ENCODE measurements at regions not wholly inside any gene's neighbourhood (a gene's known extent, or its start where the extent isn't known, plus 50 kb on each side); places are given as distances from the start of the nearest gene placed in this dataset.

GRCh38 chr6:4693173-4693970 lies 82.8 kb upstream of the CDYL start:
- ATAC-seq (replicated peaks; ENCODE audit: extremely low read depth, poor library complexity, severe bottlenecking) = no peak
- Mint-ChIP-seq H3K27ac (ENCODE audit: low read depth) (no peak overlapping the region), H3K4me3 (no peak overlapping the region), H3K27me3 (peaks cover 34% of the 10 kb centered on the region), H3K9me3 (no peaks in the 10 kb centered on the region), H3K36me3 (ENCODE audit: insufficient read depth) (no peaks in the 10 kb centered on the region), H3K4me1 (no peaks in the 10 kb centered on the region)
- no peak for DNase-seq (ENCODE audit: low spot score in 2 of 2)

DNA sequence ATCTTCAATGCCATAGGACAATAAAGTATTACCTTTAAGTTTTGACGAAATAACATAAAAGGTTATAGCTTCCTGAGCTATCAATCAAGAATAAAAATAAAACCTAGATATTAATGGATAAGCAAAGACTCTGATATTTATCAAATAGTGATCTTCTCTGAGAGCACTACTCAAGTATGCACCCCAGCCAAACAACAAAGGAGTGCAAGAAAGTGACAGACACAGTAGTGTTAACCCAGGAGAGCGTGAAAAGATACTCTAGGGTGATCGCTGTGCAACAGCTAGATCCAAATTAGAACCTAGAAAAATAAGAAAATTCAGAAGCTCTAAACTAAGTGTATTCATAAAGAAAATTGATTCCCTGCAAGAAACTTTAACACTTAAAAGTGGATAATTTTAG lies 83.5 kb upstream of the CDYL start:
- H3K9me3 Mint-ChIP-seq = no peaks in the 10 kb centered on the region
- H3K4me1 Mint-ChIP-seq = no peaks in the 10 kb centered on the region
- H3K36me3 Mint-ChIP-seq (ENCODE audit: insufficient read depth) = no peaks in the 10 kb centered on the region
- H3K27me3 Mint-ChIP-seq = peaks cover 41% of the 10 kb centered on the region
- ATAC-seq (replicated peaks; ENCODE audit: extremely low read depth, poor library complexity, severe bottlenecking) (no peak), DNase-seq (ENCODE audit: low spot score in 2 of 2) (no peak)
- no peak overlapping the region for H3K4me3 Mint-ChIP-seq
- no peak overlapping the region for H3K27ac Mint-ChIP-seq (ENCODE audit: low read depth)

DNA sequence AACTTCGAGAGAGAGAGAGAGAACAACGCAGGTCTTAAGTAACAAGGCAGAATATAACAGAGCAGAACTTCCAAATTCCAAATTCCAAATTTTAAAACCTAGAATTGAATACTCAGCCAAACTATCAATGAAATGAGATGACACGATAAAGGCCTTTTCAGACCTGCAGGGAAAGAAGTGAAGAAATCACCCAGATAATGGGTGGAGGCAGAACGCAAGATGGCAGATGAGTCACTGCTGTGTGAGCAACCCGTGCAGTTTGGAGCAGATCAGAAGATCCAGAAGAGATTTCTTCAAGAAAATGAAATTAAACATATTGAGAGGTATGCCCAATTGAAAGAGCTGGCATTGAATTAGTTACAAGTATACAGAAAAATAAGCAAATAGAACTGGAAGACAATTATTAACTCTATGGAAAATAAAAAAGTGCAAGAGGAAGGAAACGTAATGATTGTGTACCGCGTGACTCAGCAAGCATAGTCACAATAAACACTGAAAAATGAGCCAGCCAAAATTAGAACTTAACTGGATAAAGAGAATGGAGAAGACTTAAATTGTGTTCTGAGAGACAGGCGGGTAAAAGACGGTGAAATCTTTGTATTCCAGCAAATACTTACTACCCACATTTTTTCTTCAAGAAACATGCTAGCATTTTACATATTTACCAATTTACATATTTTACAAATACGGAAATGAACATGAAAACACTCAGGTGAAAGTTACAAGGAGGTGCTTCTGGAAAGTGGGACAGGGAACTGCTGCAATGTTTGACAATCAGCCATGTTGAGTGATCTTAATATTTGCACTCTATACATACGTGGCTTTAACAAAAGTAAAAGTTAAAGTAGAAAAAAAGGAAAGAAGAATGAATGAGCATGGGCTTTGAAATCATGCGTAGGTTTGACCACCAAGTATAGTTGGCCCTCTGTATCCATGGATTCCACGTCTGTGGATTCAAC lies 87.9 kb upstream of the CDYL start:
- ATAC-seq (replicated peaks; ENCODE audit: extremely low read depth, poor library complexity, severe bottlenecking) (no peak), DNase-seq (ENCODE audit: low spot score in 2 of 2) (no peak)
- no peaks in the 10 kb centered on the region for H3K36me3 Mint-ChIP-seq (ENCODE audit: insufficient read depth)
- no peak overlapping the region for H3K27ac Mint-ChIP-seq (ENCODE audit: low read depth)
- peaks cover 36% of the 10 kb centered on the region for H3K27me3 Mint-ChIP-seq
- H3K9me3 Mint-ChIP-seq = no peaks in the 10 kb centered on the region
- no peaks in the 10 kb centered on the region for H3K4me1 Mint-ChIP-seq
- H3K4me3 Mint-ChIP-seq = no peak overlapping the region

DNA sequence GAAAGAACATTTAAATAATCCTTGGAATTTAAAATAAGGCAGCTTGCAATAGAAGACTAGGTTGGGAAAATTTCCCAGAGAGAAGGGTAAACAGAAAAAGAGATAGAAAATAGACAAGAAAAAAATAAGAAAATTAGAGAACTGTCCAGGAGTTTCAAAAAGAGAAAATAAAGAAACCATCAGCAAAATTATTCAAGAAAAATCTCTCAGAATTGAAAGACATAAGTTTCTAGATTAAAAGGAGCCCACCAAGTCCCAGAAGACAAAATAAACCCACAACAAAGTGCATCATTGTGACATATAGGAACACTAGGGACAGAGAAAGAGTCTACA lies 88.6 kb upstream of the CDYL start:
- Mint-ChIP-seq H3K9me3 (no peaks in the 10 kb centered on the region), H3K4me1 (no peaks in the 10 kb centered on the region), H3K27me3 (peaks cover 42% of the 10 kb centered on the region), H3K4me3 (no peak overlapping the region), H3K36me3 (ENCODE audit: insufficient read depth) (no peaks in the 10 kb centered on the region), H3K27ac (ENCODE audit: low read depth) (no peak overlapping the region)
- no peak for ATAC-seq (replicated peaks; ENCODE audit: extremely low read depth, poor library complexity, severe bottlenecking)
- no peak for DNase-seq (ENCODE audit: low spot score in 2 of 2)

DNA sequence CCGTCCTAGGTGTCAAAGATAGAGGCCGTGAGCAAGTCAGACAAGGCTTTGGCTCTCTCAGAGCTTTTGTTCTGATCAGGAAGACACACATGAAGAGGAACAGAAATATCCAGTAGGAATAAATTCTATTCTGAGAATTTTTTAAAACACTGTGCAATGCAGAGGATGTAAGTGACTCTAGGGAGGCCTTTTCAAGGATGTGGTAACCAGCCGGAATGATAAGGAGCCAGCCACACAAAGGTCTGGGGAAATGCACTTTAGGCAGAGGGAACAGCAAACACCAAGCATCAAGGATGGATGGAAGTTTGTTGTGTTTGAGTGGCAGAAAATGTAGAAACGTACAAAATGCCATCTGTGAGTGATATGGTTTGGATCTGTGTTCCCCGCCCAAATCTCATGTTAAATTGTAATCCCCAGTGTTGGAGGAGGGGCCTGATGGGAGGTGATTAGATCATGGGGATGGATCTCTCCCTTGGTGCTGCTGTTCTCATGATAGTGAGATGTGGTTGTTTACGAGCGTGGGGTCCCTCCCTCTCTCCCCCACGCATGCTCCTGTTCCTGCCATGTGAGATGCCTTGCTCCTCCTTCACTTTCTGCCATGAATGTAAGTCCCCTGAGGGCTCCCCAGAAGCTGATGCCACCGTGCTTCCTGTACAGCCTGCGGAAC lies 93.6 kb upstream of the CDYL start:
- DNase-seq (ENCODE audit: low spot score in 2 of 2) (no peak), ATAC-seq (replicated peaks; ENCODE audit: extremely low read depth, poor library complexity, severe bottlenecking) (no peak)
- no peaks in the 10 kb centered on the region for H3K9me3 Mint-ChIP-seq
- H3K27me3 Mint-ChIP-seq = peaks cover 36% of the 10 kb centered on the region
- no peak overlapping the region for H3K4me3 Mint-ChIP-seq
- no peaks in the 10 kb centered on the region for H3K4me1 Mint-ChIP-seq
- H3K27ac Mint-ChIP-seq (ENCODE audit: low read depth) = no peak overlapping the region
- no peaks in the 10 kb centered on the region for H3K36me3 Mint-ChIP-seq (ENCODE audit: insufficient read depth)

GRCh38 chr6:4678506-4679300 lies 97.5 kb upstream of the CDYL start:
- ATAC-seq (replicated peaks; ENCODE audit: extremely low read depth, poor library complexity, severe bottlenecking) (no peak), DNase-seq (ENCODE audit: low spot score in 2 of 2) (no peak)
- Mint-ChIP-seq H3K27me3 (peaks cover 29% of the 10 kb centered on the region), H3K27ac (ENCODE audit: low read depth) (no peak overlapping the region), H3K4me1 (no peaks in the 10 kb centered on the region), H3K9me3 (no peaks in the 10 kb centered on the region), H3K36me3 (ENCODE audit: insufficient read depth) (no peaks in the 10 kb centered on the region), H3K4me3 (no peak overlapping the region)

GRCh38 chr6:4677751-4678065 lies 98.5 kb upstream of the CDYL start:
- no peak for DNase-seq (ENCODE audit: low spot score in 2 of 2)
- Mint-ChIP-seq H3K27ac (ENCODE audit: low read depth) (no peak overlapping the region), H3K36me3 (ENCODE audit: insufficient read depth) (no peaks in the 10 kb centered on the region), H3K27me3 (peaks cover 19% of the 10 kb centered on the region), H3K9me3 (no peaks in the 10 kb centered on the region), H3K4me3 (no peak overlapping the region), H3K4me1 (no peaks in the 10 kb centered on the region)
- no peak for ATAC-seq (replicated peaks; ENCODE audit: extremely low read depth, poor library complexity, severe bottlenecking)

- Mint-ChIP-seq H3K9me3 (no peaks in the 10 kb centered on the region), H3K4me1 (no peaks in the 10 kb centered on the region), H3K27ac (ENCODE audit: low read depth) (no peak overlapping the region), H3K36me3 (ENCODE audit: insufficient read depth) (no peaks in the 10 kb centered on the region), H3K27me3 (peaks cover 14% of the 10 kb centered on the region), H3K4me3 (no peak overlapping the region)
- DNase-seq (ENCODE audit: low spot score in 2 of 2) (no peak), ATAC-seq (replicated peaks; ENCODE audit: extremely low read depth, poor library complexity, severe bottlenecking) (no peak)
Observed at GRCh38 chr6:4677011-4677750, 99.0 kb upstream of the CDYL start.

- H3K4me3 Mint-ChIP-seq = no peak overlapping the region
- no peaks in the 10 kb centered on the region for H3K9me3 Mint-ChIP-seq
- H3K27me3 Mint-ChIP-seq = peaks cover 13% of the 10 kb centered on the region
- DNase-seq (ENCODE audit: low spot score in 2 of 2) = no peak
- H3K36me3 Mint-ChIP-seq (ENCODE audit: insufficient read depth) = no peaks in the 10 kb centered on the region
- ATAC-seq (replicated peaks; ENCODE audit: extremely low read depth, poor library complexity, severe bottlenecking) = no peak
- H3K4me1 Mint-ChIP-seq = no peaks in the 10 kb centered on the region
- no peak overlapping the region for H3K27ac Mint-ChIP-seq (ENCODE audit: low read depth)
Observed at GRCh38 chr6:4676016-4676415, 100.2 kb upstream of the CDYL start.

GRCh38 chr6:4675121-4675520 lies 101.1 kb upstream of the CDYL start:
- no peaks in the 10 kb centered on the region for H3K36me3 Mint-ChIP-seq (ENCODE audit: insufficient read depth)
- H3K27me3 Mint-ChIP-seq = peaks cover 13% of the 10 kb centered on the region
- no peak overlapping the region for H3K27ac Mint-ChIP-seq (ENCODE audit: low read depth)
- no peaks in the 10 kb centered on the region for H3K9me3 Mint-ChIP-seq
- no peak for ATAC-seq (replicated peaks; ENCODE audit: extremely low read depth, poor library complexity, severe bottlenecking)
- DNase-seq (ENCODE audit: low spot score in 2 of 2) = no peak
- H3K4me3 Mint-ChIP-seq = no peak overlapping the region
- H3K4me1 Mint-ChIP-seq = no peaks in the 10 kb centered on the region

GRCh38 chr6:4673861-4674260 lies 102.3 kb upstream of the CDYL start:
- Mint-ChIP-seq H3K4me1 (no peaks in the 10 kb centered on the region), H3K36me3 (ENCODE audit: insufficient read depth) (no peaks in the 10 kb centered on the region), H3K27ac (ENCODE audit: low read depth) (no peak overlapping the region), H3K4me3 (no peak overlapping the region), H3K27me3 (peaks cover 13% of the 10 kb centered on the region), H3K9me3 (no peaks in the 10 kb centered on the region)
- no peak for ATAC-seq (replicated peaks; ENCODE audit: extremely low read depth, poor library complexity, severe bottlenecking)
- no peak for DNase-seq (ENCODE audit: low spot score in 2 of 2)

DNA sequence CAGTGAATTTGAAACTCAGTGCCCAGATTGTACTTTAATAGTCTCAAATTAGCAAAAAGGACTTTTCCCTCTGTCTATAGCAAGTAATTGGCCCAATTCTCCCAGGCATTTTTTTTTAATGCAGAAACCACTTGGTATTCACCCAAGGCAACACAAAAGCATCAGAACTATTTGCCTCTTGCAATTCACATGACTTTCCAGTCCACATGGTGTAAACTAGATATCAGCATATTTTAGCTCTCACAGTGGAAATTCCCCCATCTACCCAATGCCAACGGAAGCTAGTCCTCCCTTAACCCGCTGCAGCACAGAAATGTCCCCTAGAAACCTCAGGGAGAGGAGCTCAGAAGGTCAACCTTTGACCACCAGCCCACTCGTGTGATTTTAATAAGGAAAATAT lies 103.4 kb upstream of the CDYL start:
- H3K36me3 Mint-ChIP-seq (ENCODE audit: insufficient read depth) = no peaks in the 10 kb centered on the region
- H3K4me3 Mint-ChIP-seq = no peak overlapping the region
- no peaks in the 10 kb centered on the region for H3K4me1 Mint-ChIP-seq
- peaks cover 13% of the 10 kb centered on the region for H3K27me3 Mint-ChIP-seq
- DNase-seq (ENCODE audit: low spot score in 2 of 2) (no peak), ATAC-seq (replicated peaks; ENCODE audit: extremely low read depth, poor library complexity, severe bottlenecking) (no peak)
- H3K9me3 Mint-ChIP-seq = no peaks in the 10 kb centered on the region
- H3K27ac Mint-ChIP-seq (ENCODE audit: low read depth) = no peak overlapping the region
